SK-N-SH (cell line): ENCODE measurements at regions not wholly inside any gene's neighbourhood (a gene's known extent, or its start where the extent isn't known, plus 50 kb on each side); places are given as distances from the start of the nearest gene placed in this dataset.

Source experiments
- CHD2 ChIP-seq: fragments of 150-350 bp; IDR thresholded peaks from 2 replicates; pipeline ENCODE4 v1.6.1; 2018; ENCODE audit warnings: low read length; ENCODE audit not compliant: partially characterized antibody
- CTCF ChIP-seq: fragments of 200-600 bp; sonication (generic); IDR thresholded peaks from 2 replicates; pipeline ENCODE4 v1.6.1; 2017; ENCODE audit warnings: antibody characterized with exemption, mild to moderate bottlenecking, moderate library complexity

- no peak for TF ChIP-seq CHD2
- TF ChIP-seq CTCF = no peak
These were observed 329.9 kb upstream of the SLC7A11 start for GRCh38 chr4:138572007-138572406.
